Esophagus muscularis mucosa (tissue), 4 donors: ENCODE measurements at regions not wholly inside any gene's neighbourhood (a gene's known extent, or its start where the extent isn't known, plus 50 kb on each side); places are given as distances from the start of the nearest gene placed in this dataset.

Experiments used
- DNase-seq: peaks from one replicate; pipeline ENCODE4 v3.0.0-alpha.2; 2017; ENCODE audit errors: extremely low spot score
- H3K27ac ChIP-seq, 4 donors: fragments of 200-600 bp; sonication (generic); replicated peaks in 1 of 4; 1 replicate in 3 of 4; 2 replicates in 1 of 4; pipeline ENCODE4 v1.5.1; 2016 to 2019; ENCODE audit warnings: mild to moderate bottlenecking in 1 of 4
- H3K27me3 ChIP-seq, 4 donors: fragments of 200-600 bp; sonication (generic); one replicate each; pipeline versions ENCODE4 v1.5.1 to v1.6.0; 2016 to 2019
- H3K36me3 ChIP-seq, 4 donors: fragments of 200-600 bp; sonication (generic); one replicate each; pipeline ENCODE4 v1.5.1; 2016 to 2019
- H3K4me1 ChIP-seq, 4 donors: fragments of 200-600 bp; sonication (generic); one replicate each; pipeline ENCODE4 v1.5.1; 2016 to 2019
- H3K4me3 ChIP-seq, 4 donors: fragments of 200-600 bp; sonication (generic); 1 replicate in 2 of 4; 2 replicates in 2 of 4; pipeline ENCODE4 v1.5.1; 2016 to 2019; ENCODE audit warnings: mild to moderate bottlenecking in 4 of 4, moderate library complexity in 1 of 4
- H3K9me3 ChIP-seq, 4 donors: fragments of 200-600 bp; sonication (generic); 1 replicate in 3 of 4; 2 replicates in 1 of 4; pipeline ENCODE4 v1.5.1; 2016 to 2019
- EP300 ChIP-seq: sonication (generic); formaldehyde crosslinking; IDR thresholded peaks from one replicate; pipeline ENCODE4 v1.6.1; 2017; ENCODE audit warnings: antibody characterized with exemption
- POLR2A ChIP-seq: fragments of 450-650 bp; IDR thresholded peaks from one replicate; pipeline ENCODE4 v1.6.1; 2017; ENCODE audit warnings: antibody characterized with exemption, moderate library complexity, mild to moderate bottlenecking, low read depth
- POLR2AphosphoS5 ChIP-seq, 2 donors: sonication (generic); formaldehyde crosslinking; IDR thresholded peaks; one replicate each; pipeline ENCODE4 v1.6.1; 2017; ENCODE audit warnings: antibody characterized with exemption in 2 of 2
- WGBS: methylation state at CpG from one replicate; pipeline ENCODE4 v1.1.5; 2018; 5-methylcytosine and 5-hydroxymethylcytosine counted together
- intact Hi-C: fragments of 100-400 bp; cut with DNase I; formaldehyde crosslinking; loops from one replicate; pipeline ENCODE4 v1.15.1; 2023
- TF ChIP-seq, protein P1 (sequence below), 3 experiments: fragments of 200-600 bp in 2 of 3; fragments of 450-650 bp in 1 of 3; sonication (generic) in 2 of 3; IDR thresholded peaks; one replicate each; pipeline ENCODE4 v1.5.1; 2017 to 2019; ENCODE audit warnings: antibody characterized with exemption in 3 of 3, mild to moderate bottlenecking in 2 of 3, moderate library complexity in 1 of 3

DNA sequence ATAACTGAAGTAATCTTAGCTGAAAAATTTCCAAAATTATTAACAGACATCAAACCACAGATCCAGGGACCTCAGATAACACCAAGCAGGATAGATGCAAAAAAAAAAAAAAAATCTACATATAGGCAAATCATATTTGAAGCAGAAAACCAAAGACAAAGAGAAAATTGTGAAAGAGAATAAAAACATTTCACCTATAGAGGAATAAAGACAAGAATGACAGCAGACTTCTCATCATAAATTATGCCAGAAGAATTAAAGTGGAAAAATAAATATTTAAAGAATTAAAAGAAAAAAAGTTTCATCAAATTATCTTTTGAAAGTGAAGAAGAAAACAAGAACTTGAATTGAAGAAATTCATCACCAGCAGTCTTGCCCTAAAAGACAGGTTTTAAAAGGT lies 467.5 kb downstream of the GPAM start:
- DNase-seq, result no peak
- Histone ChIP-seq H3K4me1 (no peaks in the 10 kb centered on the region), H3K4me3 (no peak overlapping the region), H3K27me3 (no peaks in the 10 kb centered on the region), H3K9me3 (peaks cover 0 to 45% (median 19%) of the 10 kb centered on the region in 4 donors), H3K36me3 (no peaks in the 10 kb centered on the region), H3K27ac (no peak overlapping the region)
- TF ChIP-seq, protein P1, sequence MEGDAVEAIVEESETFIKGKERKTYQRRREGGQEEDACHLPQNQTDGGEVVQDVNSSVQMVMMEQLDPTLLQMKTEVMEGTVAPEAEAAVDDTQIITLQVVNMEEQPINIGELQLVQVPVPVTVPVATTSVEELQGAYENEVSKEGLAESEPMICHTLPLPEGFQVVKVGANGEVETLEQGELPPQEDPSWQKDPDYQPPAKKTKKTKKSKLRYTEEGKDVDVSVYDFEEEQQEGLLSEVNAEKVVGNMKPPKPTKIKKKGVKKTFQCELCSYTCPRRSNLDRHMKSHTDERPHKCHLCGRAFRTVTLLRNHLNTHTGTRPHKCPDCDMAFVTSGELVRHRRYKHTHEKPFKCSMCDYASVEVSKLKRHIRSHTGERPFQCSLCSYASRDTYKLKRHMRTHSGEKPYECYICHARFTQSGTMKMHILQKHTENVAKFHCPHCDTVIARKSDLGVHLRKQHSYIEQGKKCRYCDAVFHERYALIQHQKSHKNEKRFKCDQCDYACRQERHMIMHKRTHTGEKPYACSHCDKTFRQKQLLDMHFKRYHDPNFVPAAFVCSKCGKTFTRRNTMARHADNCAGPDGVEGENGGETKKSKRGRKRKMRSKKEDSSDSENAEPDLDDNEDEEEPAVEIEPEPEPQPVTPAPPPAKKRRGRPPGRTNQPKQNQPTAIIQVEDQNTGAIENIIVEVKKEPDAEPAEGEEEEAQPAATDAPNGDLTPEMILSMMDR (IDR thresholded peaks at IDR 0.05), result no peak
- intact Hi-C loops, result no loop called here

DNA sequence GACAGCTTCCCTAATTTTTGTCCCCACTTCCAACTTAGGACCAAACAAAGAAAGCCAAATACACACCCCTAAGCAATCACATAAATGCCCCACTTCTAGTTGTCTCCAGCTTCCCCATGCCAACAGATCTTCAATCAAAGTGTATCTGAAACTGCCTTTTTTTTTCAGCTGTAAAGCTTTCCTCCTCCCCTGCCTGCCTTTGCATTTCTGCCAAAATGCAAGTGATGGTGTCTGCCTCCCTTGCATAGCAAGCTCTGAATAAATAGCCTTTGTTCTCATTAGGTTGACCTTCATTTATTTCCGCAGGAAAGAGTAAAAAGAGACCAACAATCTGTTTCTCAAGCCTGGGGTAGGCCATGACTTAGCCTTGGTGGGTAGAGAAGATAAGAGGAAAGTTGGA lies 459.4 kb downstream of the GPAM start:
- intact Hi-C loops, result no loop called here
- no peaks in the 10 kb centered on the region for H3K27me3 ChIP-seq
- H3K27ac ChIP-seq, result no peak overlapping the region
- H3K36me3 ChIP-seq, result no peaks in the 10 kb centered on the region
- TF ChIP-seq POLR2A (no peak), EP300 (no peak), POLR2AphosphoS5 (IDR thresholded peaks at IDR 0.05) (no peak)
- TF ChIP-seq, protein P1 (IDR thresholded peaks at IDR 0.05), result no peak
- 55% methylated on average over 1 of the region's 1 CpG for WGBS
- H3K9me3 ChIP-seq, result no peaks in the 10 kb centered on the region
- no peaks in the 10 kb centered on the region for H3K4me1 ChIP-seq
- no peak for DNase-seq
- no peak overlapping the region for H3K4me3 ChIP-seq

GRCh38 chr10:111725050-111725449 lies 458.5 kb downstream of the GPAM start:
- no peaks in the 10 kb centered on the region for H3K4me1 ChIP-seq
- no peak for DNase-seq
- no peak overlapping the region for H3K4me3 ChIP-seq
- H3K9me3 ChIP-seq, result no peaks in the 10 kb centered on the region
- intact Hi-C loops, result no loop called here
- no peaks in the 10 kb centered on the region for H3K27me3 ChIP-seq
- H3K27ac ChIP-seq, result no peak overlapping the region
- no peak for TF ChIP-seq POLR2AphosphoS5 (IDR thresholded peaks at IDR 0.05)
- TF ChIP-seq POLR2A, result no peak
- TF ChIP-seq, protein P1 (IDR thresholded peaks at IDR 0.05), result no peak
- TF ChIP-seq EP300, result no peak
- no peaks in the 10 kb centered on the region for H3K36me3 ChIP-seq

- Histone ChIP-seq H3K4me1 (no peaks in the 10 kb centered on the region), H3K27me3 (no peaks in the 10 kb centered on the region), H3K9me3 (no peaks in the 10 kb centered on the region), H3K36me3 (no peaks in the 10 kb centered on the region), H3K27ac (no peak overlapping the region), H3K4me3 (no peak overlapping the region)
- 82% methylated on average over 1 of the region's 1 CpG for WGBS
- DNase-seq, result no peak
- no peak for TF ChIP-seq POLR2A
- no peak for TF ChIP-seq EP300
- TF ChIP-seq, protein P1 (IDR thresholded peaks at IDR 0.05), result no peak
- TF ChIP-seq POLR2AphosphoS5 (IDR thresholded peaks at IDR 0.05), result no peak
- intact Hi-C loops, result no loop called here
Measured at GRCh38 chr10:111732166-111732785, 451.3 kb downstream of the GPAM start.

DNA sequence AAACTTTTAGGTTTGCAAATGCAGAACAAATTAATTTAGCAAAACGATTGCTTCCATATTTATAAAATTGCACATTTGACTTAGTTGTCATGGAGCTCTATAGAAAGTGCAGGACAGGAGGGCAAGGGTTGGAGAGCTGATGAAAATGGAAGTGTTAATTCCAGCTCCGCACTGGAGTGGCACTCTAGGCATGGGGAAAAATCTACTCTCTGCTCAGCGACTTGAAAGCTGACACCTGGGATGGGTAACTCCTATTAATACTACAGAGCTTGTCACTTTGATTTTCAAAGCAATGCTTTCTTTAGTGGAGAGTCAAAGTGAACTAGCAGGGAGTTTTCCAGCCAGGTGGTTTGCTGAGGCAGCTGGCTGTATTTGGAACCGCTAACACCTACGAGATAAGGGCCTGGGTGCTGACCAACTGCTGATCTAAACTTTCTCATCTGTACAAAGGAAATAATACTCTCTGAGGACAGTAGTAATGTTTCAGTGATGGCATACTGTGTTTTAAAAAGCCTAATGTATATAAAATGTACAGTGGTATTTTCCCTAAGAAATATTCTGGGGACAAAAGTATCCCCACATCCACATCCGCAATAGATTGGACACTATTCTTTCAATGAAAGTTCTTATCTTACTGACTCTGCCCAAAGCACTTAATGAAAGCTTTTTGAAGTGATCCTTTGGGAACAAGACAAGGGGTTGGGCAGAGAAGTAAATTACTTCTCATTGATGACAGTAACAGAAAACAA lies 444.3 kb downstream of the GPAM start:
- no peaks in the 10 kb centered on the region for H3K27me3 ChIP-seq
- intact Hi-C loops, result no loop called here
- 44% methylated on average over 6 of the region's 6 CpGs for WGBS
- H3K36me3 ChIP-seq, result no peaks in the 10 kb centered on the region
- no peak for TF ChIP-seq POLR2AphosphoS5 (IDR thresholded peaks at IDR 0.05)
- TF ChIP-seq, protein P1 (IDR thresholded peaks at IDR 0.05), result no peak
- no peak for TF ChIP-seq EP300
- no peak for TF ChIP-seq POLR2A
- no peaks in the 10 kb centered on the region for H3K4me1 ChIP-seq
- H3K9me3 ChIP-seq, result no peaks in the 10 kb centered on the region
- H3K4me3 ChIP-seq, result no peak overlapping the region
- no peak overlapping the region for H3K27ac ChIP-seq
- no peak for DNase-seq
